GM21515 (cell line): ENCODE measurements at regions not wholly inside any gene's neighbourhood (a gene's known extent, or its start where the extent isn't known, plus 50 kb on each side); places are given as distances from the start of the nearest gene placed in this dataset.
"Not testable (repeated sequence)": the region's sequence is repeated elsewhere in the genome, so short reads cannot be mapped to it uniquely, and the experiment has no call there.

ENCODE experiments used
- ATAC-seq: cut with Tn5 transposase; IDR thresholded peaks from one replicate; pipeline ENCODE4 v1.9.1; 2021; ENCODE audit not compliant: unreplicated experiment

GRCh38 chr18:75775121-75775520 is 347.6 kb upstream of the SMIM21 start:
- no peak for ATAC-seq

GRCh38 chr18:75773618-75774017 is 346.1 kb upstream of the SMIM21 start:
- no peak for ATAC-seq

DNA sequence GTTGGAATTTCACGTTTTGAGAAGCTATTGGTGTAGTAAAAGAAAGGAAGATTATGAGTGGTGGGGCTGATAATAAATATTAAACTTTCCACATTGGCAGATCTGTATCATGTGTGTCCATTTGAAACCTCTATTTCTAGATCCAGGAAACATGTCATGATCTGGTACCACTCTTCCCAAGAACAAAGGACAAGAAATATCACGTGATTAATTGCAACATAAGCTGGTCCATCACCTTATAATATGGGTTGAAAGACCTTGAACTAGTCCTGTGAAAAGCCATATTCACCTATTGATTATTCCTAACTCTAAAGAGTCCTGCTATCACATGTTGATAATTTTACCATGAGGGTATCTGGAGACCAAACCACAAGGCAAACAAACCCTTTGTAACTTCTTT is 335.3 kb upstream of the SMIM21 start:
- ATAC-seq = no peak

- no peak for ATAC-seq
These were observed 332.7 kb upstream of the SMIM21 start for GRCh38 chr18:75760208-75760607.

GRCh38 chr18:75757951-75758350 is 330.4 kb upstream of the SMIM21 start:
- ATAC-seq = no peak

DNA sequence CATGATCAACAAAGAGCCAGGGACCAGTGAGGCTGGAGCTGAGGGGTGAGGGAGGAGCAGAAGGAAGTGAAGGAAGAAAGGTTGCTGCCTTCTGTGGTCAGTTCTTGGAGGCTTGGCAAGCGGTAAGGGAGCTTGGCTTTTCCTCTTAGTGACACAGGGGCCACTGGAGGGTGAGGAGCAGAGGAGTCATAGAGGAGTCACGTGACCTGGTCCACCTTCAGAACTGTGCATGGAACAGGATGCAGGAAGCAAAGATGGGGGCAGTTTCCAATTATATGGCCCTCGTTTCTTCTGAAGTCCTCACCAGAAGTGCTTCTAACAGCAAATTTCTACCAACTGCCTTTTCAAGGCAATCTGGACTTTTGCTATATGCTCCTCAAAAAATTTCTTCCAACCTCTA is 326.9 kb upstream of the SMIM21 start:
- ATAC-seq = no peak

- no peak for ATAC-seq
These were observed 326.2 kb upstream of the SMIM21 start for GRCh38 chr18:75753753-75754152.

DNA sequence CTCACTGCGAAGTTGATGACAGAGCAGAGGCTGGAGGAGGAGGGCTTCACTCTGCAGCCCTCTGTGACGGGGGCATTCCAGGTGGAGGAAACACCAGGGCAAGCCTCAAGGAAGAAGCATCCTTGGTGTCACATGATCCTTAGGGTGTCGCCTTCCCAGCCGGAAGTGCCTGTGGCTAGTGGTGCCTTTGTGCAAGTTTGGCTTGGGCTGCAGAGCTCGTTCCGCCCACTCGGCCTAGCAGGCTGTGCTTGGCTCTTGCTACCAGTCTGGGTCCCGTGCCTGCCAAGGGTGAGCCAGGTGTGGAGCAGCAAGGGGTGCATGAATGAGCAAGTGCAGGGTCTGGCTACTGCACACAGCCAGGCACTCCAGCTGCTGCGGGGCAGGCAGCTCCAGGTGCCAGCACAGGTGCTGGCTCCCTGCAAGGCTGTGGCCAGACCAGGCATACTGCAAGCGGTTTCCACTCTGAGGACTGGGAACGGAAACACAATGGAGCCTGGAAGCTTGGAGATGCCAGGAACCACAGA is 325.3 kb upstream of the SMIM21 start:
- ATAC-seq = no peak

DNA sequence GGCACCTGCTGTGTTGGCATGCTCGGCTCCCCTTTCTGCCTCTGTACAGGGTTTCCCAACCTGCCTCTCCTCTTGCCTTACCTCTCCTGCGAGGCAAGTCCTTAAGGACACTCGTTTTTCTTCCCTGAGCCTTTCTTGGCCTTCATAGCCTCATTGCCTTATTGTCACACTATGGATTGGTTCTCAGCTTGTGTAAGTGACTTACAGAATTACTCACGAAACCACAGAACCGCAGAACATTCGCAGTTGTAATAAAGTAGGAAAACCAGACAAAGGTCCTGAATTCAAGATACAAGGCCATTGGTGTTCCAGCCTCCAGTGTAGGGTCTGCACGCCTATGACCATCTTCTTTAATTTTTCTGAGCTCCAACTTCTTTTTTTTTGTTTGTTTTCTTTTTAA is 317.6 kb upstream of the SMIM21 start:
- no peak for ATAC-seq

GRCh38 chr18:75742516-75742915 is 315.0 kb upstream of the SMIM21 start:
- ATAC-seq = no peak

DNA sequence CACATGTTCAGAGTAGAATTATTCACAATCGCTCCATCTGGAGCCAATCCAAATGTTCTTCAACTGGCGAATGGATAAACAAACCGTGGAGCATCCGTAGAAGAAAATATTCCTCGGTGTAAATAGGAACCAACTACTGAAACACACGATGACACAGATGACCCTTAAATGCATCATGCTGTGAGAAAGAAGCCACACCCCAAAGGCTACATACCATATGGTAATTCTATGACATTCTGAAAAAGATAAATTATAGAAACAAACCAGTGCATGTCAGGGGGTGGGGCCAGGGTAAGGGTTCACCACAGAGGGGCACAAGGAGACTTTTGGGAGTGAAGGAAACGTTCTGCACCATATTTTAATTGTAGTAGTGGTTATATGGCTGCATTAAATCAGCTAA is 312.2 kb upstream of the SMIM21 start:
- ATAC-seq = no peak

DNA sequence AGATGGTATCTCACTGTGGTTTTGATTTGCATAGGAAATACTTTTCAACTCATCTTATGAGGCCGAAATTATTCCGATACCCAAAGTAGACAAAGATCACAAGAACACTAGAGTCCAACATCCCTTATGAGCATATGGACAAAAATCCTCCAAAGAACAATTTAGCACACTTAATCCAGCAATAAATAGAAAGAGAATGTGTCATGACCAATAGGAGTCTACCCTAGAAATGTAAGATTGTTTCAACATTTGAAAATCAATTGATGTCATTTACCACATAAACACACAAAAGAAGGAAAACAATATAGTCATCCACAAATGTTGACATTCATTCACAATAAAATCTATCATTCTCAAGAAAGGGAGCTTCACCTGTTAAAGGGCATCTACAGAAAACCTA is 307.8 kb upstream of the SMIM21 start:
- ATAC-seq = no peak

- no peak for ATAC-seq
These were observed 302.7 kb upstream of the SMIM21 start for GRCh38 chr18:75730249-75730648.

DNA sequence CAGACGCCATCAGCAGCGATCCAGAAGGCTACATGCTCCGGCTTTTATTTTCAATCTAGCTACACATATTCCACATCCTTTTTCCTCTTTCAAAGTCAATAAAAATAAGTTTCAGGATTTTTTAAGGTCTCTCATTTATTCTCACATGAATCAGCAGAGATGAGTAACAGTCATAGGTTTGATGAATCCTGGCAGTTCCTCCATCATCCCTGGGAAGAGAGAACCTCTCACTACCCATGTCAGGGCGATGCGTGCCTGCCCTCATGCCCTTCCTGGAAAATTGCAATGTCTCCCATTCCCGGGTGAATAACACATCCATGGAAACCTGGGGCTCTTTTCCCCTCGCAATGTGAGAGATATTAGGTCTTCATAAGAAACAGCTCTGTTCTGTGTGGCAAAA is 301.1 kb upstream of the SMIM21 start:
- ATAC-seq = no peak

GRCh38 chr18:75727456-75727855 is 300.0 kb upstream of the SMIM21 start:
- ATAC-seq = no peak

GRCh38 chr18:75723521-75724340 is 296.2 kb upstream of the SMIM21 start:
- ATAC-seq = no peak

DNA sequence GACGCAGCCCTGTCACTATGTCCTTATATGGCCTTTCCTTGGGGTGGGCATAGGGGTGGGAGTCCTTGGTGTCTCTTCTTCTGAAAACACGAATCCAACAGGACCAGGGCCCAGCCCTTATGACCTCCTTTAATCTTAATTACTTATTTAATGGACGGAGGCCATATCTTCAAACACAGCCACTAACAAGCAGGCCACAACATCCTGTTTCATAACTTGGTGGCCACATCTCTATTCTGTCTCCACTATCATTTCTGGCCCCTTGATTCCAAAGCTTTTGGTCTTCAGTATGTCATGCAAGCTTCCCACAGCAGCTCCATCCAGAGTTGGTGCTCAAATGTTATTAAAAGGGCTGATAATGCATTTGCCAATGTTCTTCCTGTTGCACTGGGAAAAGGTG is 287.3 kb upstream of the SMIM21 start:
- ATAC-seq = no peak

DNA sequence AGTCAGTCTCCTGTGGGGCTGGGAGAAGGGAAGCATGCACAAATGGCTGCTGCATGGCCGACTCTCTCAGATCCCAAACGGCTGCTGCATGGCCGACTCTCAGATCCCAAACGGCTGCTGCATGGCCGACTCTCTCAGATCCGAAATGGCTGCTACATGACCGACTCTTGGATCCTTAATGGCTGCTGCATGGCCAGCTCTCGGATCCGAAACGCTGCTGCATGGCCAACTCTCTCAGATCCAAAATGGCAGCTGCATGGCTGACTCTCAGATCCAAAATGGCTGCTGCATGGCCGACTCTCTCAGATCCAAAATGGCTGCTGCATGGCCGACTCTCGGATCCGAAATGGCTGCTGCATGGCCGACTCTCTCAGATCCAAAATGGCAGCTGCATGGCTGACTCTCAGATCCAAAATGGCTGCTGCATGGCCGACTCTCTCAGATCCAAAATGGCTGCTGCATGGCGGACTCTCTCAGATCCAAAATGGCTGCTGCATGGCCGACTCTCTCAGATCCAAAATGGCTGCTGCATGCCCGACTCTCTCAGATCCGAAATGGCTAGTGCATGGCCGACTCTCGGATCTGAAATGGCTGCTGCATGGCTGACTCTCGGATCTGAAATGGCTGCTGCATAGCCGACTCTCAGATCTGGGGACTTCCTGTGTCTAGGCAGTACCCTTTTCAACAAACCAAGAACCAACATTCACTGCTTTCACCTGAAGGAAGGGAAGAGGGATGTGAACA is 284.8 kb upstream of the SMIM21 start:
- not testable (repeated sequence) for ATAC-seq

GRCh38 chr18:75700561-75700960 is 273.1 kb upstream of the SMIM21 start:
- no peak for ATAC-seq

DNA sequence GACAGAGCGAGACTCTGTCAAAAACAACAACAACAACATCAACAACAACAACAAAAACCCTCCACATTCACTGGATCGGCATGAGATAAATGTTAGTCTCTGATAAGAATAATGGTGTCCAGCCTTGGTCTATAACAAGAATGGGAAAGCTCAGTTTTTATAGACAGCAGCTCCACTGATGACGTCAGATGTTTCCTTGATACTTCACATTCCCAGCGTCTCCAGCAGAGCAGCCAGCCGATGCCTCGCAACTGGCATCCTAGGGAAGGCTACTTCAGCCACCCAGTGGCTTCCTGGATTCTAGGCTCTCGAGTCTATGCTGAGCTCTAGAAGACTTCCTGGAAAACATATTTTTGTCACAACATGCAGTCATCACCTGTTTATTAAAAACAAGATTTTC is 271.4 kb upstream of the SMIM21 start:
- no peak for ATAC-seq

GRCh38 chr18:75697493-75697892 is 270.0 kb upstream of the SMIM21 start:
- no peak for ATAC-seq

GRCh38 chr18:75696391-75696790 is 268.9 kb upstream of the SMIM21 start:
- ATAC-seq = no peak
